Ascending aorta (tissue), 2 donors: ENCODE measurements at regions not wholly inside any gene's neighbourhood (a gene's known extent, or its start where the extent isn't known, plus 50 kb on each side); places are given as distances from the start of the nearest gene placed in this dataset.
A peak's percentile ranks its signal among the peaks of the same experiment; 100 is the strongest.
"Not testable (repeated sequence)": the region's sequence is repeated elsewhere in the genome, so short reads cannot be mapped to it uniquely, and the experiment has no call there.

ENCODE experiments used
- DNase-seq, 2 donors: peaks; one replicate each; pipeline ENCODE4 v3.0.0-alpha.2; 2019; ENCODE audit warnings: low spot score in 2 of 2
- H3K27ac ChIP-seq, 2 donors: fragments of 200-600 bp; sonication (generic); one replicate each; pipeline ENCODE4 v1.5.1; 2016 to 2017; ENCODE audit warnings: mild to moderate bottlenecking in 1 of 2
- H3K27me3 ChIP-seq: fragments of 200-600 bp; sonication (generic); one replicate; pipeline ENCODE4 v1.5.1; 2017
- H3K36me3 ChIP-seq, 2 donors: fragments of 200-600 bp; sonication (generic); one replicate each; pipeline ENCODE4 v1.5.1; 2016
- H3K4me1 ChIP-seq, 2 donors: fragments of 200-600 bp; sonication (generic); one replicate each; pipeline ENCODE4 v1.5.1; 2016 to 2017; ENCODE audit warnings: mild to moderate bottlenecking in 1 of 2
- H3K4me3 ChIP-seq, 2 donors: fragments of 200-600 bp; sonication (generic); one replicate each; pipeline ENCODE4 v1.5.1; 2016 to 2017; ENCODE audit warnings: mild to moderate bottlenecking in 1 of 2
- H3K9me3 ChIP-seq, 2 donors: fragments of 200-600 bp; sonication (generic); one replicate each; pipeline ENCODE4 v1.5.1; 2016
- CTCF ChIP-seq, 3 experiments: fragments of 200-600 bp in 2 of 3; fragments of 450-650 bp in 1 of 3; sonication (generic) in 2 of 3; IDR thresholded peaks; one replicate each; pipeline ENCODE4 v1.5.1; 2016 to 2019; ENCODE audit warnings: antibody characterized with exemption in 3 of 3, mild to moderate bottlenecking in 1 of 3, moderate library complexity in 1 of 3
- intact Hi-C: fragments of 100-400 bp; cut with DNase I; formaldehyde crosslinking; loops from one replicate; pipeline ENCODE4 v1.15.1; 2023

GRCh38 chr4:163726641-163727040 is 232.2 kb downstream of the TMA16 start:
- H3K4me1 ChIP-seq: no peaks in the 10 kb centered on the region
- H3K9me3 ChIP-seq: peaks cover 0 to 2% of the 10 kb centered on the region in 2 donors
- H3K27ac ChIP-seq: no peak overlapping the region
- intact Hi-C loops: no loop called here
- no peaks in the 10 kb centered on the region for H3K36me3 ChIP-seq
- H3K4me3 ChIP-seq: no peak overlapping the region
- no peak for DNase-seq
- H3K27me3 ChIP-seq: no peaks in the 10 kb centered on the region
- no peak for TF ChIP-seq CTCF (IDR thresholded peaks at IDR 0.05)

GRCh38 chr4:163731071-163731470 is 236.6 kb downstream of the TMA16 start:
- intact Hi-C loops: no loop called here
- TF ChIP-seq CTCF (IDR thresholded peaks at IDR 0.05): no peak
- no peak overlapping the region for H3K27ac ChIP-seq
- no peaks in the 10 kb centered on the region for H3K4me1 ChIP-seq
- no peaks in the 10 kb centered on the region for H3K9me3 ChIP-seq
- no peak overlapping the region for H3K4me3 ChIP-seq
- H3K27me3 ChIP-seq: no peaks in the 10 kb centered on the region
- no peaks in the 10 kb centered on the region for H3K36me3 ChIP-seq
- DNase-seq: no peak

- peak in 1 of 3 experiments; percentile 7 for TF ChIP-seq CTCF (IDR thresholded peaks at IDR 0.05)
- DNase-seq: no peak
- H3K9me3 ChIP-seq: no peaks in the 10 kb centered on the region
- no peaks in the 10 kb centered on the region for H3K27me3 ChIP-seq
- H3K4me1 ChIP-seq: no peaks in the 10 kb centered on the region
- intact Hi-C loops: no loop called here
- H3K4me3 ChIP-seq: no peak overlapping the region
- H3K27ac ChIP-seq: no peak overlapping the region
- no peaks in the 10 kb centered on the region for H3K36me3 ChIP-seq
Measured at GRCh38 chr4:163732473-163732872, 238.0 kb downstream of the TMA16 start.

GRCh38 chr4:163736876-163737275 is 242.4 kb downstream of the TMA16 start:
- no peak overlapping the region for H3K27ac ChIP-seq
- intact Hi-C loops: no loop called here
- H3K9me3 ChIP-seq: no peaks in the 10 kb centered on the region
- no peak for TF ChIP-seq CTCF (IDR thresholded peaks at IDR 0.05)
- H3K4me1 ChIP-seq: no peaks in the 10 kb centered on the region
- no peak for DNase-seq
- H3K27me3 ChIP-seq: no peaks in the 10 kb centered on the region
- no peak overlapping the region for H3K4me3 ChIP-seq
- H3K36me3 ChIP-seq: no peaks in the 10 kb centered on the region

- DNase-seq, H3K27me3 ChIP-seq, H3K27ac ChIP-seq, H3K4me3 ChIP-seq, H3K4me1 ChIP-seq, intact Hi-C loops, H3K9me3 ChIP-seq, H3K36me3 ChIP-seq: not testable (repeated sequence)
Measured at GRCh38 chr4:163737846-163738245, 243.4 kb downstream of the TMA16 start.

- TF ChIP-seq CTCF (IDR thresholded peaks at IDR 0.05): no peak
- no peaks in the 10 kb centered on the region for H3K9me3 ChIP-seq
- DNase-seq: no peak
- no peaks in the 10 kb centered on the region for H3K36me3 ChIP-seq
- H3K4me1 ChIP-seq: no peaks in the 10 kb centered on the region
- intact Hi-C loops: no loop called here
- no peaks in the 10 kb centered on the region for H3K27me3 ChIP-seq
- H3K4me3 ChIP-seq: no peak overlapping the region
- no peak overlapping the region for H3K27ac ChIP-seq
Measured at GRCh38 chr4:163738521-163738920, 244.0 kb downstream of the TMA16 start.
